ENCODE measurements at regions not wholly inside any gene's neighbourhood (a gene's known extent, or its start where the extent isn't known, plus 50 kb on each side); places are given as distances from the start of the nearest gene placed in this dataset.

GRCh38 chr5:30039379-30039778 is 1154.1 kb upstream of the CDH6 start:
- no peak for DNase-seq

- DNase-seq, result no peak
Observed at GRCh38 chr5:30034870-30035269, 1158.6 kb upstream of the CDH6 start.

- DNase-seq, result no peak
Observed at GRCh38 chr5:30030101-30030500, 1163.4 kb upstream of the CDH6 start.

GRCh38 chr5:30001826-30002225 is 1191.7 kb upstream of the CDH6 start:
- no peak for DNase-seq

- no peak for DNase-seq
Observed at GRCh38 chr5:30000231-30000630, 1193.3 kb upstream of the CDH6 start.

GRCh38 chr5:29995154-29995553 is 1198.3 kb upstream of the CDH6 start:
- no peak for DNase-seq

- DNase-seq, result no peak
Observed at GRCh38 chr5:29994519-29994918, 1199.0 kb upstream of the CDH6 start.

- DNase-seq, result no peak
Observed at GRCh38 chr5:29993286-29993685, 1200.2 kb upstream of the CDH6 start.

GRCh38 chr5:29992248-29992647 is 1201.2 kb upstream of the CDH6 start:
- no peak for DNase-seq

- no peak for DNase-seq
Observed at GRCh38 chr5:29990681-29991080, 1202.8 kb upstream of the CDH6 start.

- no peak for DNase-seq
Observed at GRCh38 chr5:29984156-29984540, 1209.3 kb upstream of the CDH6 start.

GRCh38 chr5:29983528-29984155 is 1209.8 kb upstream of the CDH6 start:
- DNase-seq, result no peak

- DNase-seq, result no peak
Observed at GRCh38 chr5:29982457-29982856, 1211.0 kb upstream of the CDH6 start.

- DNase-seq, result no peak
Observed at GRCh38 chr5:29972597-29972996, 1220.9 kb upstream of the CDH6 start.

- DNase-seq, result no peak
Observed at GRCh38 chr5:29963956-29964355, 1229.5 kb upstream of the CDH6 start.

- no peak for DNase-seq
Observed at GRCh38 chr5:29960323-29960722, 1233.2 kb upstream of the CDH6 start.

- DNase-seq, result peak; percentile 3
Observed at GRCh38 chr5:29950416-29951145, 1242.9 kb upstream of the CDH6 start.

GRCh38 chr5:29949301-29949872 is 1244.1 kb upstream of the CDH6 start:
- DNase-seq, result no peak

GRCh38 chr5:29944327-29944726 is 1249.2 kb upstream of the CDH6 start:
- DNase-seq, result no peak

- no peak for DNase-seq
Observed at GRCh38 chr5:29942089-29942488, 1251.4 kb upstream of the CDH6 start.

GRCh38 chr5:29939988-29940387 is 1253.5 kb upstream of the CDH6 start:
- no peak for DNase-seq

- no peak for DNase-seq
Observed at GRCh38 chr5:29935371-29935770, 1258.1 kb upstream of the CDH6 start.

- DNase-seq, result no peak
Observed at GRCh38 chr5:29930316-29930715, 1263.2 kb upstream of the CDH6 start.

- no peak for DNase-seq
Observed at GRCh38 chr5:29924107-29924506, 1269.4 kb upstream of the CDH6 start.

Data from NCI-H2171 treated with DMSO at 0.1 percent for 48 hours (cell line).